SK-N-MC (cell line): ENCODE measurements at regions not wholly inside any gene's neighbourhood (a gene's known extent, or its start where the extent isn't known, plus 50 kb on each side); places are given as distances from the start of the nearest gene placed in this dataset.

ENCODE experiments used
- DNase-seq: peaks from one replicate; pipeline ENCODE4 v3.0.0-alpha.2; 2011; ENCODE audit warnings: low read depth, low spot score
- H3K27ac ChIP-seq: fragments of 200-600 bp; sonication (generic); 2 replicates; pipeline ENCODE4 v1.5.1; 2016; ENCODE audit warnings: mixed run types
- H3K36me3 ChIP-seq: fragments of 200-600 bp; sonication (generic); 2 replicates; pipeline ENCODE4 v1.6.1; 2017; ENCODE audit warnings: antibody characterized with exemption, low read length, mixed read lengths; ENCODE audit not compliant: insufficient read depth
- H3K4me3 ChIP-seq: fragments of 200-600 bp; sonication (generic); 2 replicates; pipeline ENCODE4 v1.5.1; 2016
- H3K9ac ChIP-seq: fragments of 200-600 bp; sonication (generic); 2 replicates; pipeline ENCODE4 v1.8.0; 2017; ENCODE audit warnings: mixed run types, mixed read lengths; ENCODE audit not compliant: insufficient read length
- H3K9me3 ChIP-seq: fragments of 200-600 bp; sonication (generic); 2 replicates; pipeline ENCODE4 v1.6.1; 2017; ENCODE audit warnings: low read depth, mild to moderate bottlenecking, antibody characterized with exemption, low read length, moderate library complexity, mixed read lengths
- EZH2 ChIP-seq: fragments of 200-600 bp; sonication (generic); IDR thresholded peaks from one replicate; pipeline ENCODE4 v1.6.1; 2017; ENCODE audit warnings: antibody characterized with exemption
- FOXP2 ChIP-seq: optimal IDR thresholded peaks from 2 replicates; pipeline ENCODE3; 2011; ENCODE audit warnings: mild to moderate bottlenecking, moderate library complexity; ENCODE audit not compliant: insufficient read depth; ENCODE audit errors: extremely low read length, control extremely low read depth
- POLR2AphosphoS5 ChIP-seq: IDR thresholded peaks from 2 replicates; pipeline ENCODE4 v1.6.1; 2012; ENCODE audit warnings: mild to moderate bottlenecking, low read depth, low read length, borderline replicate concordance

- Histone ChIP-seq H3K27ac (no peak overlapping the region), H3K36me3 (no peaks in the 10 kb centered on the region), H3K9me3 (no peaks in the 10 kb centered on the region), H3K9ac (no peak overlapping the region), H3K4me3 (no peak overlapping the region)
- TF ChIP-seq FOXP2 (no peak), POLR2AphosphoS5 (no peak), EZH2 (no peak)
- DNase-seq: no peak
Measured at GRCh38 chr1:5511381-5512097, 480.7 kb downstream of the NPHP4 start.

DNA sequence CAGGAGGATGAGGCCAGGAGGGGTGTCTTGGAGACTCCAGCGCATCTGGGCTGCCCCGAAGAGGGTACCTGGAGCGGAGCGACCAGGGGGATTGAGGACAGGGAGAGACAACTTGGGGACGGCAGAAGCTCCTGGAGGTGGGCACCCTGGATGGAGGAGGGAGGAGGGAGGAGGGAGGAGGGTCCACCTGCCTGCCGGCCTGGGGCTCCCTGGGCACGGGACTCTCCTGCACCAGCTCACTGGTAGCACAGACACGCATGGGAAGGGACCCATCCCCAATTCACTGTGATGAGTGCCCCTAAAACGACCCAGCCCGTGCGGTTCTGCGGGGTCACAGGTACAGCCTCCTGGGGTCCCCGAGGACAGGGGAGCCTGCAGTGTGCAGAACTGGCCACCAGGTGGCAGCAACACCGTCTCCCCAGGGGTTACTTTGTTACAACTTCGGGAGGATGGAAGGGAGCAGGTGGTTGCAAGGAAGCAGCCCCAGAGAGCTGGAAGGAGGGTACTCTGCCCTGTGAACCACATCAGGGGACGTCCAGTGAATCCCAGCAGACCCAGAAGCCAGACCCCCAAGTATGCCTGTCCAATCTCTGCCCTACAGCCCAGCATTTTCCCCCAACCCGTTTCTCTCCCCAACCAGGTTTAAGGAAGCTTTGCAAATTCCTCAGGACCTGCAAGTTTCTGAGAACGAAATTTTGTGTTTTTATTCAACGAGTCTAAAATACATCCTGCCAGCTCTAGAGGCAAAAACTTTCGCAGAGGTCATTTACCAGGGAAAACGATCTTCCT is 482.4 kb downstream of the NPHP4 start:
- H3K36me3 ChIP-seq: no peaks in the 10 kb centered on the region
- no peak overlapping the region for H3K9ac ChIP-seq
- no peak overlapping the region for H3K4me3 ChIP-seq
- DNase-seq: no peak
- H3K27ac ChIP-seq: no peak overlapping the region
- TF ChIP-seq POLR2AphosphoS5: no peak
- no peaks in the 10 kb centered on the region for H3K9me3 ChIP-seq

DNA sequence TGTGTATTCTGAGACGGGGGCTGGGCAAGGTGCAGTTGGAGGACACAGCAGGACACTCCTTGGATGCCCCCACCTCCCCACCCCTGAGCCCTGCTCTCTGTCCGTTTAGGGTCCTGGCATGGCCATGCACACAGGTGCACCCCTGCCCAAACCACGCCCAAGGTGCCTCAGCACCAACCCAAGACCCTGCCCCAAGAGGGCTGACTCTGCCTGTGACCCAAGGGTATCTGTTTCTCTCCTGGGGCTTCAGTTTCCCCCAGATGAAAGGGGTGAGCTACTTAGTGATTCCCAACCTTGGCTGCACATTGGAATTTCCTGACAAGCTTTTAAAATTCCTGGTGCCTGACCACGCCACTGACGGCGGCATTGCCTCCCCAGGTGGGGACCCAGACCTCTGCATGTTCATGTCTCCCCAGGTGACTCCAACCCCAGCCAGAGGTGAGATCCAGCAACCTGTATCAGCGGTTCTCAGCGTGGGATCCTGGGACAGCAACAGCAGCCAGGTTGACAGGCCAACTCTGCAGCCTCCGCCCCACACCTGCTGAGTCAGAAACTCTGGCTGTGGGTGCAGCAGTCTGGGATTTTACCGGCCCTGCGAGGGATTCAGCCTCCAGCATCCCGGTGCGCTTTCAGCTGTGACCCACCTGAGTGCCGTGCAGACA is 483.4 kb downstream of the NPHP4 start:
- DNase-seq: no peak
- no peaks in the 10 kb centered on the region for H3K36me3 ChIP-seq
- no peak overlapping the region for H3K9ac ChIP-seq
- TF ChIP-seq EZH2 (no peak), FOXP2 (no peak), POLR2AphosphoS5 (no peak)
- no peak overlapping the region for H3K4me3 ChIP-seq
- H3K27ac ChIP-seq: no peak overlapping the region
- H3K9me3 ChIP-seq: no peaks in the 10 kb centered on the region

DNA sequence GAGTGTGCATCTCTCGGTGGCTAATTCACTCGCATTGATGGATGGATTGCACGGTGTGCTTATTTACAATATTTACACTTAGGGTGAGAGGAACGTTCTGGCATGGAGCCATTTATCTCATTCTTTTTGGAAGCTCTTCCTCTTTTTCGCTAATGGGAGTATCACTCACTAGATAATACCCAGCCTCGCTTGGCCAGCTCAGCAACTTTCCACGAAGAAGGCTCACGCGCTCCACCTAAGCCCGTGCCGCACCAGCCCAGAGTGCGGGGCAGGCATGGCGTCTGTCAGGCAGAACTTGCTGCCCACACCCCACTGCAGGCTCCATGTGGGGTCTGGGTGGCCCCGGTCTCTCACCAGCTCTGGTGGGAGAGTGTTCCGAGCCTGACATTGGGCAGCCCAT is 484.9 kb downstream of the NPHP4 start:
- no peak overlapping the region for H3K27ac ChIP-seq
- no peak overlapping the region for H3K9ac ChIP-seq
- no peak overlapping the region for H3K4me3 ChIP-seq
- no peaks in the 10 kb centered on the region for H3K36me3 ChIP-seq
- H3K9me3 ChIP-seq: no peaks in the 10 kb centered on the region
- DNase-seq: no peak
- TF ChIP-seq POLR2AphosphoS5 (no peak), EZH2 (no peak), FOXP2 (no peak)

DNA sequence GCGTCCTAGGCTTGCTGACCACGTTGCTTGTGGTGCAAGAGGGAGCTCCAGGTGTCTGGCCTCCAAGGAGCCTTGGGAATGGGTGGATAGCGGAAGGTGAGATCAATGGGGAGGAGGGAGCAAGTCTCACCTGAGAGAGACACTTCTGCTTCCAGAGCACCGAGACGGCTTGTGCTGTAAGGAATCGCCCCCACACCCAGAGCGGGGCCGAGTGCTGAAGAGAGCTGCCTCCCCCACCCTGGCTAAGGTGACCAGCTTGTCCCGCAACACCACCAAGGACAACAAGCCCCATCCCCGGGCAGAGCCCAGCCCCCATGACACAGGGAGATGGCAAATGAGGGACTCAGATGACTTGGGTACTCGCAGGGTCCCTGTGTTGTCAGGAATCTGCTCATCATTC is 485.6 kb downstream of the NPHP4 start:
- TF ChIP-seq EZH2: no peak
- no peak for TF ChIP-seq FOXP2
- TF ChIP-seq POLR2AphosphoS5: no peak
- DNase-seq: no peak
- no peak overlapping the region for H3K9ac ChIP-seq
- no peak overlapping the region for H3K4me3 ChIP-seq
- no peaks in the 10 kb centered on the region for H3K9me3 ChIP-seq
- H3K27ac ChIP-seq: no peak overlapping the region
- H3K36me3 ChIP-seq: no peaks in the 10 kb centered on the region

GRCh38 chr1:5505944-5506343 is 486.3 kb downstream of the NPHP4 start:
- DNase-seq: no peak

GRCh38 chr1:5504364-5504740 is 487.9 kb downstream of the NPHP4 start:
- DNase-seq: no peak

More at GRCh38 chr1:5505944-5506343, 486.3 kb downstream of the NPHP4 start:
- TF ChIP-seq EZH2 (no peak), FOXP2 (no peak), POLR2AphosphoS5 (no peak)
- Histone ChIP-seq H3K9me3 (no peaks in the 10 kb centered on the region), H3K9ac (no peak overlapping the region), H3K36me3 (no peaks in the 10 kb centered on the region), H3K27ac (no peak overlapping the region), H3K4me3 (no peak overlapping the region)

GRCh38 chr1:5503556-5504363 is 488.5 kb downstream of the NPHP4 start:
- H3K9me3 ChIP-seq: no peaks in the 10 kb centered on the region
- no peak overlapping the region for H3K9ac ChIP-seq
- DNase-seq: no peak
- H3K36me3 ChIP-seq: no peaks in the 10 kb centered on the region
- H3K4me3 ChIP-seq: no peak overlapping the region
- no peak overlapping the region for H3K27ac ChIP-seq
- no peak for TF ChIP-seq FOXP2
- TF ChIP-seq POLR2AphosphoS5: no peak

More at GRCh38 chr1:5504364-5504740, 487.9 kb downstream of the NPHP4 start:
- no peak overlapping the region for H3K27ac ChIP-seq
- no peak overlapping the region for H3K9ac ChIP-seq
- H3K9me3 ChIP-seq: no peaks in the 10 kb centered on the region
- H3K36me3 ChIP-seq: no peaks in the 10 kb centered on the region
- TF ChIP-seq POLR2AphosphoS5 (no peak), FOXP2 (no peak), EZH2 (no peak)
- no peak overlapping the region for H3K4me3 ChIP-seq
